CD4-positive, alpha-beta T cell (primary cell): ENCODE measurements at regions not wholly inside any gene's neighbourhood (a gene's known extent, or its start where the extent isn't known, plus 50 kb on each side); places are given as distances from the start of the nearest gene placed in this dataset.

ENCODE experiments used
- ATAC-seq: fragments of 200-7000 bp; cut with Tn5 transposase; one replicate; pipeline ENCODE4 v1.10.0; 2022; ENCODE audit warnings: mild to moderate bottlenecking; ENCODE audit not compliant: poor library complexity
- CTCF ChIA-PET: fragments of 350-600 bp; sonication (Branson Sonifier 250); formaldehyde crosslinking; loops from one replicate; lab custom pipeline; 2021; ENCODE audit warnings: antibody characterized with exemption, inconsistent platforms; lab: Charles Lee
- POLR2A ChIA-PET: fragments of 350-600 bp; sonication (Branson Sonifier 250); formaldehyde crosslinking; loops from one replicate; lab custom pipeline; 2021; ENCODE audit warnings: antibody characterized with exemption, inconsistent platforms; lab: Charles Lee
- DNase-seq, 14 experiments: peaks; one replicate each; pipeline ENCODE4 v3.0.0-alpha.2; 2013 to 2020; ENCODE audit warnings: mixed read lengths in 2 of 14
- H3K27ac ChIP-seq, 2 donors: one replicate each; pipeline versions ENCODE4 v1.5.1 to v1.7.0; 2013; ENCODE audit warnings: low read length in 2 of 2, low read depth in 1 of 2, mild to moderate bottlenecking in 1 of 2
- H3K27me3 ChIP-seq, 2 experiments: 1 replicate in 1 of 2; 2 replicates in 1 of 2; pipeline versions ENCODE4 v1.6.1 to v1.7.0; 2013; ENCODE audit warnings: low read length in 2 of 2, control low read depth in 1 of 2, mild to moderate bottlenecking in 1 of 2, moderate library complexity in 1 of 2; ENCODE audit not compliant: insufficient read depth in 2 of 2, control insufficient read depth in 1 of 2
- H3K36me3 ChIP-seq: one replicate; pipeline ENCODE4 v1.6.1; 2013; ENCODE audit warnings: low read length, control low read depth; ENCODE audit not compliant: insufficient read depth
- H3K4me1 ChIP-seq: one replicate; pipeline ENCODE4 v1.6.1; 2013; ENCODE audit warnings: low read length, control low read depth; ENCODE audit not compliant: insufficient read depth
- H3K4me3 ChIP-seq: one replicate; pipeline ENCODE4 v1.5.1; 2013; ENCODE audit warnings: mild to moderate bottlenecking, low read length, moderate library complexity
- H3K9me3 ChIP-seq, 2 experiments: 1 replicate in 1 of 2; 2 replicates in 1 of 2; pipeline versions ENCODE4 v1.6.1 to v1.7.0; 2013; ENCODE audit warnings: low read length in 2 of 2, mild to moderate bottlenecking in 2 of 2, control low read depth in 1 of 2, moderate library complexity in 1 of 2; ENCODE audit not compliant: control insufficient read depth in 1 of 2, insufficient read depth in 1 of 2
- H3K27ac Mint-ChIP-seq: one replicate; pipeline ENCODE4 v1.8.0; 2020; ENCODE audit warnings: mixed read lengths
- H3K27me3 Mint-ChIP-seq: one replicate; pipeline ENCODE4 v1.8.0; 2021; ENCODE audit warnings: mixed read lengths
- H3K36me3 Mint-ChIP-seq: one replicate; pipeline ENCODE4 v1.8.0; 2021; ENCODE audit warnings: low read depth, mixed read lengths
- H3K4me1 Mint-ChIP-seq: one replicate; pipeline ENCODE4 v1.8.0; 2021; ENCODE audit warnings: low read depth, mixed read lengths
- H3K4me3 Mint-ChIP-seq: one replicate; pipeline ENCODE4 v1.8.0; 2020; ENCODE audit warnings: mild to moderate bottlenecking, mixed read lengths
- H3K9me3 Mint-ChIP-seq: one replicate; pipeline ENCODE4 v1.8.0; 2020; ENCODE audit warnings: mixed read lengths
- CTCF ChIP-seq: fragments of 200-600 bp; IDR thresholded peaks from one replicate; pipeline ENCODE4 v1.8.0; 2022; ENCODE audit warnings: antibody characterized with exemption, mild to moderate bottlenecking
- intact Hi-C, 2 experiments: fragments of 100-400 bp; cut with DNase I in 1 of 2; cut with micrococcal nuclease in 1 of 2; formaldehyde crosslinking; loops; one replicate each; pipeline versions ENCODE4 v1.15.1 to v1.9.0; 2023 to 2025; cut with DNase I, micrococcal nuclease

GRCh38 chr6:147033267-147033666 is 170.9 kb upstream of the STXBP5 start:
- no peak overlapping the region for H3K27ac Mint-ChIP-seq
- Histone ChIP-seq H3K9me3 (no peaks in the 10 kb centered on the region), H3K27me3 (no peaks in the 10 kb centered on the region), H3K36me3 (no peaks in the 10 kb centered on the region), H3K4me3 (no peak overlapping the region), H3K4me1 (no peaks in the 10 kb centered on the region), H3K27ac (no peak overlapping the region)
- no peaks in the 10 kb centered on the region for H3K27me3 Mint-ChIP-seq
- TF ChIP-seq CTCF = no peak
- ChIA-PET CTCF (no interaction called here), POLR2A (no interaction called here)
- H3K9me3 Mint-ChIP-seq = no peaks in the 10 kb centered on the region
- intact Hi-C loops = no loop called here
- no peaks in the 10 kb centered on the region for H3K36me3 Mint-ChIP-seq
- H3K4me3 Mint-ChIP-seq = no peak overlapping the region
- ATAC-seq = no peak
- no peaks in the 10 kb centered on the region for H3K4me1 Mint-ChIP-seq
- no peak for DNase-seq

- no peaks in the 10 kb centered on the region for H3K4me1 ChIP-seq
- H3K27ac ChIP-seq = no peak overlapping the region
- Mint-ChIP-seq H3K4me3 (no peak overlapping the region), H3K36me3 (no peaks in the 10 kb centered on the region), H3K27me3 (no peaks in the 10 kb centered on the region), H3K4me1 (no peaks in the 10 kb centered on the region), H3K27ac (no peak overlapping the region), H3K9me3 (peaks cover 2% of the 10 kb centered on the region)
- no peaks in the 10 kb centered on the region for H3K27me3 ChIP-seq
- POLR2A ChIA-PET = no interaction called here
- no peak for ATAC-seq
- CTCF ChIA-PET = no interaction called here
- intact Hi-C loops = no loop called here
- DNase-seq = no peak
- TF ChIP-seq CTCF = no peak
- no peaks in the 10 kb centered on the region for H3K9me3 ChIP-seq
- H3K36me3 ChIP-seq = no peaks in the 10 kb centered on the region
- H3K4me3 ChIP-seq = no peak overlapping the region
Observed at GRCh38 chr6:147035886-147036285, 168.3 kb upstream of the STXBP5 start.

- ChIA-PET CTCF (interaction anchor here (1.0 kb wide), 1 partner anchor 11 kb away, joined by 3 read pairs; no protein-coding TSS in a partner anchor), POLR2A (no interaction called here)
- no peaks in the 10 kb centered on the region for H3K4me1 Mint-ChIP-seq
- H3K9me3 Mint-ChIP-seq = peaks cover 4% of the 10 kb centered on the region
- no peak for ATAC-seq
- no peak for DNase-seq
- H3K36me3 ChIP-seq = no peaks in the 10 kb centered on the region
- no peak overlapping the region for H3K4me3 ChIP-seq
- H3K27me3 Mint-ChIP-seq = no peaks in the 10 kb centered on the region
- H3K4me1 ChIP-seq = no peaks in the 10 kb centered on the region
- H3K9me3 ChIP-seq = no peaks in the 10 kb centered on the region
- no peak overlapping the region for H3K27ac Mint-ChIP-seq
- no peaks in the 10 kb centered on the region for H3K36me3 Mint-ChIP-seq
- H3K27ac ChIP-seq = no peak overlapping the region
- intact Hi-C loops = no loop called here
- TF ChIP-seq CTCF = no peak
- no peak overlapping the region for H3K4me3 Mint-ChIP-seq
- H3K27me3 ChIP-seq = no peaks in the 10 kb centered on the region
Observed at GRCh38 chr6:147037881-147038280, 166.3 kb upstream of the STXBP5 start.
